WTC11 (cell line): ENCODE measurements at regions not wholly inside any gene's neighbourhood (a gene's known extent, or its start where the extent isn't known, plus 50 kb on each side); places are given as distances from the start of the nearest gene placed in this dataset.

Source experiments
- ATAC-seq: fragments of 200-7000 bp; cut with Tn5 transposase; 2 replicates; pipeline ENCODE4 v1.10.0; 2021; ENCODE audit warnings: mild to moderate bottlenecking, moderate library complexity
- CTCF ChIA-PET: fragments of 300-600 bp; sonication (Branson Sonifier 250); formaldehyde crosslinking; loops from one replicate; lab custom pipeline; 2021; ENCODE audit warnings: antibody characterized with exemption; lab: Charles Lee
- POLR2A ChIA-PET: fragments of 350-600 bp; sonication (Branson Sonifier 250); formaldehyde crosslinking; loops from one replicate; lab custom pipeline; 2021; ENCODE audit warnings: antibody characterized with exemption; lab: Charles Lee
- DNase-seq: peaks from one replicate; pipeline ENCODE4 v3.0.0; 2021; ENCODE audit warnings: low spot score
- H3K27ac Mint-ChIP-seq: 2 replicates; pipeline ENCODE4 v1.8.0; 2021; ENCODE audit warnings: mixed read lengths
- H3K27me3 Mint-ChIP-seq: 2 replicates; pipeline ENCODE4 v1.8.0; 2021; ENCODE audit warnings: low read depth, mild to moderate bottlenecking, moderate library complexity, mixed read lengths
- H3K36me3 Mint-ChIP-seq: 2 replicates; pipeline ENCODE4 v1.8.0; 2021; ENCODE audit warnings: mixed read lengths
- H3K4me1 Mint-ChIP-seq: 2 replicates; pipeline ENCODE4 v1.8.0; 2022; ENCODE audit warnings: mixed read lengths
- H3K4me3 Mint-ChIP-seq: 2 replicates; pipeline ENCODE4 v1.8.0; 2021; ENCODE audit warnings: mild to moderate bottlenecking, moderate library complexity, mixed read lengths
- H3K9me3 Mint-ChIP-seq: 2 replicates; pipeline ENCODE4 v1.8.0; 2021; ENCODE audit warnings: mixed read lengths
- AFF4 ChIP-seq: sonication (generic); formaldehyde crosslinking; IDR thresholded peaks from 2 replicates; pipeline ENCODE4 v1.8.1; 2023; ENCODE audit warnings: mild to moderate bottlenecking, missing genetic modification reagents, borderline replicate concordance
- CTCF ChIP-seq: fragments of 200-600 bp; IDR thresholded peaks from 2 replicates; pipeline ENCODE4 v1.8.0; 2022; ENCODE audit warnings: antibody characterized with exemption
- E2F4 ChIP-seq: sonication (generic); formaldehyde crosslinking; IDR thresholded peaks from 2 replicates; pipeline ENCODE4 v1.8.1; 2022; ENCODE audit warnings: low read depth, mild to moderate bottlenecking, moderate library complexity, missing genetic modification reagents, borderline replicate concordance
- FOXP4 ChIP-seq: sonication (generic); formaldehyde crosslinking; IDR thresholded peaks from 2 replicates; pipeline ENCODE4 v1.8.0; 2022; ENCODE audit warnings: mild to moderate bottlenecking, missing genetic modification reagents
- JAZF1 ChIP-seq: fragments of 250-450 bp; sonication (Bioruptor Pico); IDR thresholded peaks from 2 replicates; pipeline ENCODE4 v1.9.0; 2021; ENCODE audit warnings: moderate library complexity, mild to moderate bottlenecking, inconsistent platforms
- KAT7 ChIP-seq: sonication (generic); formaldehyde crosslinking; IDR thresholded peaks from 2 replicates; pipeline ENCODE4 v1.8.1; 2023; ENCODE audit warnings: missing genetic modification reagents, mild to moderate bottlenecking, borderline replicate concordance
- PRRX2 ChIP-seq: fragments of 250-450 bp; sonication (Bioruptor Pico); IDR thresholded peaks from 2 replicates; pipeline ENCODE4 v1.8.0; 2021; ENCODE audit warnings: mild to moderate bottlenecking
- SP1 ChIP-seq: sonication (generic); formaldehyde crosslinking; conservative IDR thresholded peaks from 2 replicates; pipeline ENCODE4 v1.8.1; 2022; ENCODE audit warnings: missing genetic modification reagents
- TEAD1 ChIP-seq: sonication (generic); formaldehyde crosslinking; IDR thresholded peaks from 2 replicates; pipeline ENCODE4 v1.8.0; 2022; ENCODE audit warnings: mild to moderate bottlenecking, missing genetic modification reagents
- ZBTB43 ChIP-seq: sonication (generic); formaldehyde crosslinking; IDR thresholded peaks from 2 replicates; pipeline ENCODE4 v1.8.1; 2023; ENCODE audit warnings: mild to moderate bottlenecking, missing genetic modification reagents
- ZMAT4 ChIP-seq: fragments of 250-450 bp; sonication (Bioruptor Pico); IDR thresholded peaks from 2 replicates; pipeline ENCODE4 v1.9.0; 2021; ENCODE audit warnings: mild to moderate bottlenecking
- ZNF532 ChIP-seq: fragments of 250-450 bp; sonication (Bioruptor Pico); IDR thresholded peaks from 2 replicates; pipeline ENCODE4 v1.9.0; 2021; ENCODE audit warnings: mild to moderate bottlenecking, borderline replicate concordance

- TF ChIP-seq ZNF532 (CRISPR knock-in tag), result no peak
- no peak for TF ChIP-seq JAZF1 (CRISPR knock-in tag)
- TF ChIP-seq AFF4, result no peak
- no peak for TF ChIP-seq ZMAT4 (CRISPR knock-in tag)
Measured at GRCh38 chr20:60528141-60528540, 569.9 kb downstream of the CDH26 start (continued).

GRCh38 chr20:60529149-60529548 is 570.9 kb downstream of the CDH26 start:
- ATAC-seq, result no peak
- Mint-ChIP-seq H3K27ac (no peak overlapping the region), H3K9me3 (peaks cover 29% of the 10 kb centered on the region), H3K4me3 (no peak overlapping the region), H3K36me3 (peaks cover 5% of the 10 kb centered on the region; the same call in 1 of the 2 replicates), H3K27me3 (peaks cover 14% of the 10 kb centered on the region), H3K4me1 (no peaks in the 10 kb centered on the region)
- no peak for TF ChIP-seq TEAD1 (CRISPR knock-in tag)
- TF ChIP-seq PRRX2 (CRISPR knock-in tag), result no peak
- TF ChIP-seq FOXP4 (CRISPR knock-in tag), result no peak
- no peak for TF ChIP-seq SP1
- TF ChIP-seq CTCF, result no peak
- no peak for TF ChIP-seq ZBTB43
- TF ChIP-seq E2F4 (CRISPR knock-in tag), result no peak
- no peak for TF ChIP-seq KAT7 (CRISPR knock-in tag)
- DNase-seq, result no peak
- ChIA-PET POLR2A (no interaction called here), CTCF (interaction anchor here (1.4 kb wide), 1 partner anchor 323 kb away, joined by 4 read pairs; no protein-coding TSS in a partner anchor)
